Effector memory CD8-positive, alpha-beta T cell (primary cell): ENCODE measurements at regions not wholly inside any gene's neighbourhood (a gene's known extent, or its start where the extent isn't known, plus 50 kb on each side); places are given as distances from the start of the nearest gene placed in this dataset.

Source experiments
- ATAC-seq: fragments of 150-1000 bp; cut with Tn5 transposase; replicated peaks from 2 replicates; pipeline ENCODE4 v1.10.0; 2021; ENCODE audit warnings: mild to moderate bottlenecking, moderate library complexity
- DNase-seq, 3 experiments: peaks; one replicate each; pipeline ENCODE4 v3.0.0; 2021
- H3K27ac Mint-ChIP-seq, 2 donors: one replicate each; pipeline ENCODE4 v1.8.0; 2022; ENCODE audit warnings: mild to moderate bottlenecking in 2 of 2, mixed read lengths in 2 of 2, moderate library complexity in 2 of 2
- H3K27me3 Mint-ChIP-seq, 2 donors: one replicate each; pipeline ENCODE4 v1.8.0; 2022; ENCODE audit warnings: mixed read lengths in 2 of 2
- H3K36me3 Mint-ChIP-seq: one replicate; pipeline ENCODE4 v1.8.0; 2022; ENCODE audit warnings: mild to moderate bottlenecking, moderate library complexity, mixed read lengths; ENCODE audit not compliant: insufficient read depth
- H3K4me1 Mint-ChIP-seq, 2 donors: one replicate each; pipeline ENCODE4 v1.8.0; 2022; ENCODE audit warnings: low read depth in 2 of 2, mixed read lengths in 2 of 2
- H3K4me3 Mint-ChIP-seq, 2 donors: one replicate each; pipeline ENCODE4 v1.8.0; 2022; ENCODE audit warnings: mild to moderate bottlenecking in 2 of 2, mixed read lengths in 2 of 2, moderate library complexity in 2 of 2
- H3K9me3 Mint-ChIP-seq, 2 donors: one replicate each; pipeline ENCODE4 v1.8.0; 2022; ENCODE audit warnings: mixed read lengths in 2 of 2

DNA sequence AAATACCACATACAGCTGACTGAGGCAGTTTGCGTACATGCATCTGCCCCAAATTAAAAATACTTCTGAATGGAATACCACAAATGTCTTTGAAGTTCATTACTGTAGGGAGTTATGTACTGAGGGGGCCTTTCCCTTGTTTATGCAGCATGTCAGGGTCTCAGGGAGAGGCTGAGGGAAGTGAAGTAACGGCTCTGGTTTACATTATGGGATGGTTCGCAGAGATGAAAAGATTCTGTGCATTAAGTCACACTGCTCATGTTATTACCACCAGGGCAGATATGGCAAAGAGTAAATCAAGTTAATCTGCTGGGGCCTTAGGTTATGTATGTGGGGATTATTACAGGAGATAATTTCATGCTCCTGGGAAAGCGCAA lies 385.9 kb upstream of the RND3 start:
- no peak for DNase-seq
- no peaks in the 10 kb centered on the region for H3K9me3 Mint-ChIP-seq

DNA sequence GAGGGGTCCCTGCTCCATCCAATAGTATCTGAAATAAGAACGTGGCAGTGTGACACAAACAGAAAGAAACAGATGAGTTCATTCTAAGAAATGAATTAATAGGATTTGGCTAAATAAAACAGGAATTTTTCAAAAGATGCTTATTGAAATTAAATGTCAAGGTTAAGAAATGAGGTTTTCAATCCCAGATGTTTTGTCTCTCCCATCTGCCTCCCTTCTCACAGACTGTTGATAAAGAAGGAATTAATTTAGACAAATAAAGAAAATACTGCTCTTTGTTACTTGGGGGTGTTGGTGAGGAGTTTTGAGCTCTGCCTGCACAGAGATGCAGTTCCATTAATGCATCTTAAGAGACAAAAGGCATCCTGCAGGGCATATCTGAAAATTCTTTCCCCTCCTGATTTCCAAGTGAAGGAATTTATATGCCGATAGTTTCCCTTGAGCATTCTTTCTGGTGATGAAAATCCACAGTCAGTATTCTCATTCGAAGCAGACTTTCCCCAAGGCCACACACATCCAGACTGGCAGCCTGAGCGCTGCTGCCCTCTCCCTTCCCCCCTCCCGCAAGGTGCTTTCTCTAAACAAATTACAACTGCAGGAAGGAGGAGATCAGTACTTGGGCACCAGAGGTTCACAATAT lies 385.4 kb upstream of the RND3 start:
- H3K9me3 Mint-ChIP-seq = no peaks in the 10 kb centered on the region
- ATAC-seq = no peak
- H3K4me1 Mint-ChIP-seq = no peaks in the 10 kb centered on the region
- H3K4me3 Mint-ChIP-seq = no peak overlapping the region
- no peak overlapping the region for H3K27ac Mint-ChIP-seq
- no peak for DNase-seq
- no peaks in the 10 kb centered on the region for H3K27me3 Mint-ChIP-seq
- no peaks in the 10 kb centered on the region for H3K36me3 Mint-ChIP-seq

More for the DNA sequence above, 385.9 kb upstream of the RND3 start:
- Mint-ChIP-seq H3K27ac (no peak overlapping the region), H3K27me3 (no peaks in the 10 kb centered on the region), H3K36me3 (no peaks in the 10 kb centered on the region), H3K4me3 (no peak overlapping the region), H3K4me1 (no peaks in the 10 kb centered on the region)
- ATAC-seq = no peak

DNA sequence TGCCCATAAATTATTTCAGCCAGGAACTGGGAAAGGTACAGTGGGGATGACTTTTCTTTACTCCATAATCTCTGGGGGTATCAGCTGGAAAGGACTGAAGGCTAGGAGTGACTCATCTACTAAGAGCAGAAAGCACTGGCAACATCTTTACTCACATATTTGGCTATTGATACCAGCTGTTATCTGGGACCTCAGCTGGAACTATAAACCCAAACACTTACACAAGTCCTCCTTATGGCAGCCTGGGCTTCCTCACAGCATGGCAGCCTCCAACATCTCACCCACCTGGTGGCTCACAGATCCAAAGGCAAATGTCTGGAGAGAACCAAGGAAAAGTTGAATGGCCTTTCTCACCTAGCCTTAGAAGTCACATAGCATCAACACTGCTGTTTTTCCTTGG lies 379.0 kb upstream of the RND3 start:
- Mint-ChIP-seq H3K36me3 (no peaks in the 10 kb centered on the region), H3K9me3 (peaks cover 0 to 9% of the 10 kb centered on the region in 2 donors), H3K4me3 (no peak overlapping the region), H3K4me1 (no peaks in the 10 kb centered on the region), H3K27ac (no peak overlapping the region), H3K27me3 (no peaks in the 10 kb centered on the region)
- DNase-seq = no peak
- no peak for ATAC-seq

DNA sequence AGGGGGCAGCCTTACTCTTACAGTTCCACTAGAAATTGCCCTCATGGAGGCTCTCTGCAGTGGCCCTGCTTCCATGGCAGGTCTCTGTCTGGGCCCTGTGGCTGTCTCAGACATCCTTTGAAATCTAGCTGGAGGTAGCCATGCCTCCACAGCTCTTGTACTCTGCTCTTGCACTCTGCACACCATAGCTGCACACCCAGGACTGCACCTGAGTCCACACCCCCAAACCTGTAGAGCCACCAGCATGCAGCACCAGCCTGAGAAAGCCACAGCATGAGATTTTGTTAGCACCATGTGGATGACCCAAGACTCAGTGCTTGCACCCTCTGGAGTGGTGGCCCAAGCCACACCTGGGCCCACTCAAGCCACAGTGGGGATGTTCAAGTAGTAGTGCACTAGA lies 376.2 kb upstream of the RND3 start:
- Mint-ChIP-seq H3K4me1 (no peaks in the 10 kb centered on the region), H3K27me3 (no peaks in the 10 kb centered on the region), H3K9me3 (peaks cover 0 to 9% of the 10 kb centered on the region in 2 donors), H3K4me3 (no peak overlapping the region), H3K36me3 (no peaks in the 10 kb centered on the region), H3K27ac (no peak overlapping the region)
- ATAC-seq (no peak), DNase-seq (no peak)

DNA sequence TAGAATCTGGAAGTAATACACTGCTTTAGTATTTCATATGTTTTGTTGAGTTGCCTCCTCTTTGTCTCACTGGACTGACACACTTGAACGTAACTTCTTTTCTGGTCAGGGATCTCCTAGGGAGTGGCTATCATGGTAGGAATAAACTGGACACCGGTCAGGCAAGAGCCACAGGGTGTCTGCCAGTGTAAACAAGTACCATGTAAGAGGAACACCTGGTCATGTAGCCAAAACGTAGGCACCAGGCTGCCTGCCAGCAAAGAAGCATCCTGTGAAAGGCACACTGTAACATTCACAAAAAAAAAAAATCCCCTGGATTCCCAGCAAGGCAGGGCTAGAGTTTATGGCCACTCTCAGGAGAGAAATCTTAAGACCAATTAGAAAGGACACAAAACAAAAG lies 372.8 kb upstream of the RND3 start:
- Mint-ChIP-seq H3K4me1 (no peaks in the 10 kb centered on the region), H3K36me3 (no peaks in the 10 kb centered on the region), H3K9me3 (peaks cover 0 to 9% of the 10 kb centered on the region in 2 donors), H3K27ac (no peak overlapping the region), H3K27me3 (no peaks in the 10 kb centered on the region), H3K4me3 (no peak overlapping the region)
- DNase-seq = no peak
- ATAC-seq = no peak

DNA sequence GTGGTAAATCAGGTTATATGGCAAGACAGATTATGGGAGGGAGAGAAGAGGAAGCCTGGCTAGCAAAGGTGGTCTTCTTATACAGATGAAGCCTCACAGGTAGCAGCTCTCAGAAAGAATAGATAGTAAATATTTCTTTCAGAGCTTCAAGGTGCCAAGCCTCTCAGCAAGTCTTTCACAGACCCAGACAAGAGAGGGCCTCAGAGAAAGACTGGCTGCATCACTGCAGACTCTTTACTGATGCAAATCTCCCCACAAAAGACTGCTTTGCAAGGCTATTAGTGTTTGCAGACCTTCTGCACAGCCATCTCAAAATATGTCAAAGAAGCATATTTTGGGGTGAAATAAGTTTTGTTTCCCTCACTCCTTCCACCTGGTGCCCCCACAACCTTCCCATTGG lies 372.4 kb upstream of the RND3 start:
- DNase-seq = no peak
- Mint-ChIP-seq H3K9me3 (peaks cover 0 to 6% of the 10 kb centered on the region in 2 donors), H3K27me3 (no peaks in the 10 kb centered on the region), H3K4me3 (no peak overlapping the region), H3K27ac (no peak overlapping the region), H3K4me1 (no peaks in the 10 kb centered on the region), H3K36me3 (no peaks in the 10 kb centered on the region)
- no peak for ATAC-seq

DNA sequence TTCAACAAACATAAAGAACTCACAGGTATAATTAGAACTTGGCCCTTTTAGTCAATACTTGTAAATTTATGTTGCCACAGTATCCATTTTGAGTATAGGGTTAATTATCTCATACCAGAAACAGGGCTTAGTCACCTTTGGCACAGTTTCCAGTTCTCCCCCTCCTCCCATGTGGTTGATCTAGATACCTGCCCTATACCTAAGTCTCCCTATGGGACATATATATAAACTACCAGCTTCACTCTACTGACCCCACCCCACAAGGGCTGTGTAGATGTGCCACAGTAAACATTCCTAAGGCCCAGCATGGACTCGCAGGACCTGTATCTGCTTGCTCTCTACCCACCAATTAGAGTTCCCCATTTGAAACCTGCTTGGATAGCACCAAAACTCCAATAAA lies 371.7 kb upstream of the RND3 start:
- DNase-seq (no peak), ATAC-seq (no peak)
- H3K27me3 Mint-ChIP-seq = no peaks in the 10 kb centered on the region
- no peaks in the 10 kb centered on the region for H3K4me1 Mint-ChIP-seq
- no peak overlapping the region for H3K4me3 Mint-ChIP-seq
- peaks cover 0 to 2% of the 10 kb centered on the region in 2 donors for H3K9me3 Mint-ChIP-seq
- no peak overlapping the region for H3K27ac Mint-ChIP-seq
- H3K36me3 Mint-ChIP-seq = no peaks in the 10 kb centered on the region

DNA sequence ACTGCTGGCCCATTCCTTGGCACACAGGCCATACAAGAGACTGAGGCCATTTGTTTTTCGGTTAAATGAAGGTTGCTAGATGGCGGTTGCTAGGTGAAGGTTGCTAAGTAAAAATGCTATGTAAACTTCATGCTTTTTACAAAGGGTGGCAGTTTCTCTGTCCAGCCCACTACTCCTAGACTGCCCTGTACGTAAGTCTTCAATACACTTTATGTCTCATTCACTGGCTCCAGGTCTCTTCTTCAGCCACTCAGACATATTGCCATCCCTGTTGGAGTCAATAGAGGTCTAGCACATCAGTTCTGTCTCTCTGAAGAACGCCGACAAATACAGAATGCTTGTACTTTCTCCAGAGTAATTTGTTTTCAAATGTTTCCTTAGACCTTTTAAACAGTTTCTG lies 370.9 kb upstream of the RND3 start:
- H3K36me3 Mint-ChIP-seq = no peaks in the 10 kb centered on the region
- DNase-seq (no peak), ATAC-seq (no peak)
- no peak overlapping the region for H3K27ac Mint-ChIP-seq
- no peak overlapping the region for H3K4me3 Mint-ChIP-seq
- no peaks in the 10 kb centered on the region for H3K4me1 Mint-ChIP-seq
- no peaks in the 10 kb centered on the region for H3K27me3 Mint-ChIP-seq
- H3K9me3 Mint-ChIP-seq = peaks cover 0 to 2% of the 10 kb centered on the region in 2 donors

DNA sequence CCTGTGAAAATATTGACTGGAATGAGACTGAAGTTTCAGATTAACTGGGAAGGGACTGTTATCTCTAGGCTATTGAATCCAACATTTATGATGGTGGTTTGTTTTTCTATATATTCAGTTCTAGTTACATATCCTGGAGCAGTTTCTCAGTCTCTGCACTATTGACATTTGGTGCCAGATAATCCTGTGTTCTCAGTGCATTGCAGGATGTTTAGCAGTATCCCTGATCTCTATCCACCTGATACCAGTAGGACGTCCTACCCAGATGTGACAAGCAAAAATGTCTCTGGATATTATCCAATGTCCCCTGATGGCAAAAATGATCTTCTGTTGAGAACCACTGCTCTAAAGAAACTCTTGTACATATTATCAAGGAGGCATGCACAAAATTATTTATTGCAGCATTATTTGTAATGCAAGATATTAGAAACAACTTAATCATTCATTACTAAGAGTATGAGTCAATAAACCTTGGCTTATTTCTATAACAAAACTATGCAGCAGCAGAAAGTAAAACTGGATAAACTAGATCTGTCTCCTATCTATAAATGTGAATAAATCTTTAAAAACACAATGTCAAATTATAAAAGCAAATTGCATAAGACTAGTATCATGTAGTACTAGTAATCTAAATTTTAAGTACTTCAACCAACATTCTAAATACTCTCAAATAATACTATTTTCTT lies 369.3 kb upstream of the RND3 start:
- no peak for DNase-seq
- Mint-ChIP-seq H3K9me3 (peaks cover 0 to 6% of the 10 kb centered on the region in 2 donors), H3K27me3 (no peaks in the 10 kb centered on the region), H3K4me1 (no peaks in the 10 kb centered on the region), H3K4me3 (no peak overlapping the region), H3K27ac (no peak overlapping the region), H3K36me3 (no peaks in the 10 kb centered on the region)
- ATAC-seq = no peak

DNA sequence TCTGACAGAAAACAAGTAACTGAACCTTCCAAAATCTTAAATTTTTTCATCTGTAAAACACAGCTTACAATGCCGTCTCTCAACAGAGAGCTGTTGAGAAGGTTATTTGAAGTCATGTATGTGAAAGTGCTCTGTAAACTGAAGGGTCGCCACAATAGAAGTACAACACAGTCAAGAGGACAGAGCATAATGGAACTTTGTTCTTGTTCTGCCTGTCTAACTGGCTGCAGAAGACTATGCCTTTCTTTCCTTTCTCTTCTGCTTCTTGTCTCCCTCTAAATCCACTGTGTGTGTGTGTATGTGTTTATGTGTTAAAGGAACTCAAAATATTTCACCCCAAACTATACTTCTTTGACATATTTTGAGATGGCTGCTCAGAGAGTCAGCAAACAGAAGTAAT lies 365.8 kb upstream of the RND3 start:
- peaks cover 0 to 10% of the 10 kb centered on the region in 2 donors for H3K27me3 Mint-ChIP-seq
- no peak overlapping the region for H3K4me3 Mint-ChIP-seq
- no peaks in the 10 kb centered on the region for H3K4me1 Mint-ChIP-seq
- H3K9me3 Mint-ChIP-seq = peaks cover 0 to 7% of the 10 kb centered on the region in 2 donors
- DNase-seq = no peak
- H3K36me3 Mint-ChIP-seq = no peaks in the 10 kb centered on the region
- ATAC-seq = no peak
- no peak overlapping the region for H3K27ac Mint-ChIP-seq

DNA sequence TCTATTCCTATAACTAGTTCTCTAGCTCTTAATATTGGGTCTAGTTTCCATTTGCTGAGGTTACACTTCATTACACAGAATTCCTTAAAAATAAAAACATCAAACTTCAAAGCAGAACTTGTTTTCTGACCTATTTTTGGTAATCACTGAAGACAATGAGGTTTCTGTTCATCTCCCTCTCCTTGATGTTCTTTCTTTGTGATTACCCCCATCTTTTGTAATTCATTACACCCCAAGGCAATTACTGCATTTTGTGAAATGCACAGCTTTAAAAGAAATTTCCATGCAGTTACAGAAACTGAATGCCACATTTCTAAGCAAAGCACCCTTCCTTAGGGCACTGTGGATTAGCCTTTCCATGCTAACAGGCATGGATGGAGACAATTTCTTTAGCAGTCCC lies 363.2 kb upstream of the RND3 start:
- peaks cover 0 to 7% of the 10 kb centered on the region in 2 donors for H3K9me3 Mint-ChIP-seq
- no peak overlapping the region for H3K27ac Mint-ChIP-seq
- H3K4me3 Mint-ChIP-seq = no peak overlapping the region
- no peak for ATAC-seq
- peaks cover 0 to 17% of the 10 kb centered on the region in 2 donors for H3K27me3 Mint-ChIP-seq
- DNase-seq = no peak
- no peaks in the 10 kb centered on the region for H3K36me3 Mint-ChIP-seq
- H3K4me1 Mint-ChIP-seq = no peaks in the 10 kb centered on the region

DNA sequence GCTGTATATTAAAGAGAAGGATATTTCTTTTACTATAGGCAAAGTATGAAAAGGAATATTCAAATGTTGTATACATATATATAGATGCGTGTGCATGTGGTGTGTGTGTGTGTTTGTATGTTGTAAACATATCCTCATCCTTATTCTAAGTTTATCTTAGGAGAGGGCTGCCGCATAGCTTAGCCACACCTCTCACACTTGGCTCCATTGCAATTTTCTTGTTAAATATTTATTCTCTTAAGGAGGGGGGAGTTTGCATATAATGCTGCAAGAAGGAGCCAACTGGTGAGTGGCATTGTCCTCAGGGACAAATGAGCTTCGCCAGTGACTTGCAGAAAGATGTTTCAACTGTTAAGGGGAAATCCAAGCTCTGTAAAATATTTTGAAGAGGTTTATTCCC lies 360.1 kb upstream of the RND3 start:
- ATAC-seq = no peak
- Mint-ChIP-seq H3K4me1 (no peaks in the 10 kb centered on the region), H3K36me3 (no peaks in the 10 kb centered on the region)

DNA sequence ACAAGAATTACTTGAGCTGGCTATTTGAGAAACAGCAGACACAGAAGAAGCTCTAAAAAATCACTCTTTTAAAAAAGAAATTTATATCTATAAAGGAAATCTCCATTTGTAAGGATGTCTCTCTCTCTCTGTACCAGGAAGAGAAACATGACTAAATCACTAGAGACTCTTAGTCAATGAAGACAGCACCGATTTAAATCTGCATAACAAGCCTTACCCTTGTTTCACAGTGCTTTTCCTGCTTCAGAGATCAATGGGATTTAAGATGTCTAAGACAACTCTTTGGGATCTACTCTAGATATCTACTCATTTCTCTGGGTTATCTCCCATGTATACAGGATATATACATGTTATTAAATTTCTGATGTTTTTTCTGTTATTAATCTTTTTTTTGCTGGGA lies 359.2 kb upstream of the RND3 start:
- Mint-ChIP-seq H3K9me3 (no peaks in the 10 kb centered on the region), H3K4me1 (no peaks in the 10 kb centered on the region), H3K4me3 (no peak overlapping the region), H3K27ac (no peak overlapping the region), H3K36me3 (no peaks in the 10 kb centered on the region), H3K27me3 (peaks cover 0 to 17% of the 10 kb centered on the region in 2 donors)
- DNase-seq (no peak), ATAC-seq (no peak)

More for the DNA sequence above, 360.1 kb upstream of the RND3 start:
- Mint-ChIP-seq H3K27ac (no peak overlapping the region), H3K27me3 (peaks cover 0 to 17% of the 10 kb centered on the region in 2 donors), H3K9me3 (peaks cover 0 to 4% of the 10 kb centered on the region in 2 donors), H3K4me3 (no peak overlapping the region)
- DNase-seq = no peak

DNA sequence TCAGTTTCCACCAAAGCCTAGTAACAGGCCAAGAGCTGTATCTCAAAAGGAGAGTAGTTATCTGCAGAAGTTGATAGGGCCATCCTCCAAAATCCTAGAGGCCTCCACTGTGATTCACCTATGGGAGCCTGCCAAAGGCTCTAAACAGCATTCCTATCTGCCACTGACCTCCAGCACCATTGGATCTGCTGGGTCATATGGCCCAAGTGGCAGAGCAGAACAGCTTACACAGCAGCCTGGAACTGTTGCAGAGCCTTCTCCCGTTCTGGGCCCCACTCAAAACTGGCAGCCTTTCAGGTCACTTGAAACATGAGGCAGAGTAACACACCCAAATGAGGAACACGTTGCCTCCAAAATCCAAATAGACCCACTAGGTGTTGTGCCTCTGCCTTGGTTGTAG lies 345.2 kb upstream of the RND3 start:
- H3K36me3 Mint-ChIP-seq = no peaks in the 10 kb centered on the region
- no peaks in the 10 kb centered on the region for H3K4me1 Mint-ChIP-seq
- H3K27ac Mint-ChIP-seq = no peak overlapping the region
- no peak for ATAC-seq
- H3K9me3 Mint-ChIP-seq = no peaks in the 10 kb centered on the region
- DNase-seq = no peak
- H3K27me3 Mint-ChIP-seq = no peaks in the 10 kb centered on the region
- no peak overlapping the region for H3K4me3 Mint-ChIP-seq
